ENCODE measurements at regions not wholly inside any gene's neighbourhood (a gene's known extent, or its start where the extent isn't known, plus 50 kb on each side); places are given as distances from the start of the nearest gene placed in this dataset.

GRCh38 chr6:163904186-163904585 lies 489.7 kb downstream of the QKI start:
- Histone ChIP-seq H3K27me3 (ENCODE audit: insufficient read depth, low read length) (no peaks in the 10 kb centered on the region), H4K20me1 (ENCODE audit: insufficient read depth, low read length) (no peaks in the 10 kb centered on the region), H3K27ac (ENCODE audit: low read depth, low read length) (no peak overlapping the region), H3K4me2 (ENCODE audit: low read length) (no peak overlapping the region), H2AFZ (ENCODE audit: low read depth, low read length) (no peak overlapping the region), H3K4me3 (ENCODE audit: insufficient read depth, low read depth, low read length) (no peak overlapping the region), H3K36me3 (ENCODE audit: insufficient read depth, low read length) (no peaks in the 10 kb centered on the region), H3K9me3 (ENCODE audit: insufficient read depth, low read depth, low read length) (no peaks in the 10 kb centered on the region), H3K9ac (ENCODE audit: low read length) (no peak overlapping the region), H3K4me1 (ENCODE audit: insufficient read depth, low read length) (no peaks in the 10 kb centered on the region), H3K79me2 (ENCODE audit: insufficient read depth, low read length) (no peaks in the 10 kb centered on the region)
- no peaks in the 10 kb centered on the region for H3K27me3 Mint-ChIP-seq (ENCODE audit: low read depth, unreplicated experiment)
- no peaks in the 10 kb centered on the region for H3K9me3 Mint-ChIP-seq (ENCODE audit: unreplicated experiment)
- H3K27ac Mint-ChIP-seq (ENCODE audit: unreplicated experiment) = no peak overlapping the region
- DNase-seq (ENCODE audit: low read depth) (peak; percentile 55), FAIRE-seq (no peak)
- TF ChIP-seq EZH2 (IDR thresholded peaks at IDR 0.05; ENCODE audit: insufficient read depth, low read length) (no peak), CTCF (IDR thresholded peaks at IDR 0.05; ENCODE audit: insufficient read depth, low read depth, low read length) (no peak)
- no peaks in the 10 kb centered on the region for H3K36me3 Mint-ChIP-seq (ENCODE audit: low read depth, unreplicated experiment)
- H3K4me3 Mint-ChIP-seq (ENCODE audit: unreplicated experiment) = no peak overlapping the region
- H3K4me1 Mint-ChIP-seq (ENCODE audit: low read depth, unreplicated experiment) = peaks cover 15% of the 10 kb centered on the region

GRCh38 chr6:163903541-163903940 lies 489.0 kb downstream of the QKI start:
- H3K36me3 ChIP-seq (ENCODE audit: insufficient read depth, low read length) = no peaks in the 10 kb centered on the region
- Mint-ChIP-seq H3K4me1 (ENCODE audit: low read depth, unreplicated experiment) (peaks cover 15% of the 10 kb centered on the region), H3K27ac (ENCODE audit: unreplicated experiment) (no peak overlapping the region), H3K27me3 (ENCODE audit: low read depth, unreplicated experiment) (no peaks in the 10 kb centered on the region), H3K36me3 (ENCODE audit: low read depth, unreplicated experiment) (no peaks in the 10 kb centered on the region), H3K9me3 (ENCODE audit: unreplicated experiment) (no peaks in the 10 kb centered on the region), H3K4me3 (ENCODE audit: unreplicated experiment) (no peak overlapping the region)
- no peaks in the 10 kb centered on the region for H3K79me2 ChIP-seq (ENCODE audit: insufficient read depth, low read length)
- H3K9ac ChIP-seq (ENCODE audit: low read length) = no peak overlapping the region
- no peak overlapping the region for H3K27ac ChIP-seq (ENCODE audit: low read depth, low read length)
- H3K27me3 ChIP-seq (ENCODE audit: insufficient read depth, low read length) = no peaks in the 10 kb centered on the region
- DNase-seq (ENCODE audit: low read depth) (no peak), FAIRE-seq (no peak)
- H3K4me3 ChIP-seq (ENCODE audit: insufficient read depth, low read depth, low read length) = no peak overlapping the region
- H3K9me3 ChIP-seq (ENCODE audit: insufficient read depth, low read depth, low read length) = no peaks in the 10 kb centered on the region
- no peak overlapping the region for H3K4me2 ChIP-seq (ENCODE audit: low read length)
- no peaks in the 10 kb centered on the region for H4K20me1 ChIP-seq (ENCODE audit: insufficient read depth, low read length)
- H3K4me1 ChIP-seq (ENCODE audit: insufficient read depth, low read length) = no peaks in the 10 kb centered on the region
- no peak overlapping the region for H2AFZ ChIP-seq (ENCODE audit: low read depth, low read length)
- TF ChIP-seq CTCF (IDR thresholded peaks at IDR 0.05; ENCODE audit: insufficient read depth, low read depth, low read length) (no peak), EZH2 (IDR thresholded peaks at IDR 0.05; ENCODE audit: insufficient read depth, low read length) (no peak)

GRCh38 chr6:163902993-163903392 lies 488.5 kb downstream of the QKI start:
- H3K9me3 ChIP-seq (ENCODE audit: insufficient read depth, low read depth, low read length) = no peaks in the 10 kb centered on the region
- Mint-ChIP-seq H3K27ac (ENCODE audit: unreplicated experiment) (no peak overlapping the region), H3K9me3 (ENCODE audit: unreplicated experiment) (no peaks in the 10 kb centered on the region), H3K4me1 (ENCODE audit: low read depth, unreplicated experiment) (peaks cover 15% of the 10 kb centered on the region), H3K4me3 (ENCODE audit: unreplicated experiment) (no peak overlapping the region), H3K36me3 (ENCODE audit: low read depth, unreplicated experiment) (no peaks in the 10 kb centered on the region), H3K27me3 (ENCODE audit: low read depth, unreplicated experiment) (no peaks in the 10 kb centered on the region)
- FAIRE-seq (no peak), DNase-seq (ENCODE audit: low read depth) (no peak)
- H3K36me3 ChIP-seq (ENCODE audit: insufficient read depth, low read length) = no peaks in the 10 kb centered on the region
- no peak overlapping the region for H3K4me3 ChIP-seq (ENCODE audit: insufficient read depth, low read depth, low read length)
- no peak for TF ChIP-seq CTCF (IDR thresholded peaks at IDR 0.05; ENCODE audit: insufficient read depth, low read depth, low read length)
- no peak for TF ChIP-seq EZH2 (IDR thresholded peaks at IDR 0.05; ENCODE audit: insufficient read depth, low read length)
- H3K27ac ChIP-seq (ENCODE audit: low read depth, low read length) = no peak overlapping the region
- no peak overlapping the region for H3K4me2 ChIP-seq (ENCODE audit: low read length)
- no peaks in the 10 kb centered on the region for H3K79me2 ChIP-seq (ENCODE audit: insufficient read depth, low read length)
- H3K4me1 ChIP-seq (ENCODE audit: insufficient read depth, low read length) = no peaks in the 10 kb centered on the region
- H3K27me3 ChIP-seq (ENCODE audit: insufficient read depth, low read length) = no peaks in the 10 kb centered on the region
- H4K20me1 ChIP-seq (ENCODE audit: insufficient read depth, low read length) = no peaks in the 10 kb centered on the region
- H3K9ac ChIP-seq (ENCODE audit: low read length) = no peak overlapping the region
- no peak overlapping the region for H2AFZ ChIP-seq (ENCODE audit: low read depth, low read length)
